ENCODE measurements at regions not wholly inside any gene's neighbourhood (a gene's known extent, or its start where the extent isn't known, plus 50 kb on each side); places are given as distances from the start of the nearest gene placed in this dataset.
"Not testable (repeated sequence)": the region's sequence is repeated elsewhere in the genome, so short reads cannot be mapped to it uniquely, and the experiment has no call there.

- WGBS, 2 donors: 55 to 77% methylated on average over 13 to 29 of the region's 29 CpGs
- TF ChIP-seq CTCF (IDR thresholded peaks at IDR 0.05) (no peak), POLR2A (IDR thresholded peaks at IDR 0.05) (no peak)
- no peaks in the 10 kb centered on the region for H3K27me3 ChIP-seq
- no peaks in the 10 kb centered on the region for H3K4me1 ChIP-seq
- H3K27ac ChIP-seq: peak overlapping the region in 1 of 2 donors; percentile 50
- DNase-seq: no peak
- intact Hi-C loops (cut with DNase I; ENCODE audit: low total_unique reads): no loop called here
- no peaks in the 10 kb centered on the region for H3K9me3 ChIP-seq
- no peaks in the 10 kb centered on the region for H3K36me3 ChIP-seq (ENCODE audit: low read depth, missing control alignments)
- peak overlapping the region; percentile 54 to 64 for H3K4me3 ChIP-seq
These were observed 52.3 kb upstream of the ZNF33B start for GRCh38 chr10:42690449-42691360.

GRCh38 chr10:42691361-42692120 is 53.2 kb upstream of the ZNF33B start:
- peak overlapping the region in 1 of 2 donors; percentile 50 for H3K27ac ChIP-seq
- WGBS, 2 donors: 69 to 79% methylated on average over 18 to 25 of the region's 25 CpGs
- H3K9me3 ChIP-seq: no peaks in the 10 kb centered on the region
- no peaks in the 10 kb centered on the region for H3K4me1 ChIP-seq
- intact Hi-C loops (cut with DNase I; ENCODE audit: low total_unique reads): no loop called here
- no peaks in the 10 kb centered on the region for H3K27me3 ChIP-seq
- peak overlapping the region; percentile 54 to 64 for H3K4me3 ChIP-seq
- no peaks in the 10 kb centered on the region for H3K36me3 ChIP-seq (ENCODE audit: low read depth, missing control alignments)
- no peak for TF ChIP-seq POLR2A (IDR thresholded peaks at IDR 0.05)
- no peak for TF ChIP-seq CTCF (IDR thresholded peaks at IDR 0.05)
- peak; percentile 75 for DNase-seq

- DNase-seq: no peak
- H3K27ac ChIP-seq: no peak overlapping the region
- no peaks in the 10 kb centered on the region for H3K27me3 ChIP-seq
- WGBS, 2 donors: 71 to 91% methylated on average over 2 of the region's 2 CpGs
- no peak overlapping the region for H3K4me3 ChIP-seq
- no peaks in the 10 kb centered on the region for H3K4me1 ChIP-seq
- intact Hi-C loops (cut with DNase I; ENCODE audit: low total_unique reads): no loop called here
- TF ChIP-seq POLR2A (IDR thresholded peaks at IDR 0.05) (no peak), CTCF (IDR thresholded peaks at IDR 0.05) (no peak)
- no peaks in the 10 kb centered on the region for H3K36me3 ChIP-seq (ENCODE audit: low read depth, missing control alignments)
- no peaks in the 10 kb centered on the region for H3K9me3 ChIP-seq
These were observed 59.6 kb upstream of the ZNF33B start for GRCh38 chr10:42697926-42698325.

GRCh38 chr10:42707234-42707633 is 68.9 kb upstream of the ZNF33B start:
- Histone ChIP-seq H3K27me3 (no peaks in the 10 kb centered on the region), H3K9me3 (no peaks in the 10 kb centered on the region), H3K4me3 (no peak overlapping the region), H3K36me3 (ENCODE audit: low read depth, missing control alignments) (no peaks in the 10 kb centered on the region), H3K27ac (no peak overlapping the region), H3K4me1 (no peaks in the 10 kb centered on the region)
- DNase-seq: no peak
- TF ChIP-seq CTCF (IDR thresholded peaks at IDR 0.05): no peak
- TF ChIP-seq POLR2A (IDR thresholded peaks at IDR 0.05): no peak
- 52 to 56% methylated on average over 4 of the region's 4 CpGs for WGBS, 2 donors
- intact Hi-C loops (cut with DNase I; ENCODE audit: low total_unique reads): no loop called here

GRCh38 chr10:42719339-42719738 is 63.3 kb upstream of the BMS1 start:
- H3K27me3 ChIP-seq; H3K36me3 ChIP-seq (ENCODE audit: low read depth, missing control alignments); H3K4me1 ChIP-seq; intact Hi-C loops (cut with DNase I; ENCODE audit: low total_unique reads); H3K27ac ChIP-seq; H3K4me3 ChIP-seq; H3K9me3 ChIP-seq; DNase-seq: not testable (repeated sequence)
- 53 to 66% methylated on average over 5 of the region's 5 CpGs for WGBS, 2 donors
